ENCODE measurements at regions not wholly inside any gene's neighbourhood (a gene's known extent, or its start where the extent isn't known, plus 50 kb on each side); places are given as distances from the start of the nearest gene placed in this dataset.

GRCh38 chr2:120828066-120828465 is 92.4 kb downstream of the GLI2 start:
- no peak for TF ChIP-seq SP1 (CRISPR knock-in tag; conservative IDR thresholded peaks at IDR 0.05)
- no peak for TF ChIP-seq CTCF (IDR thresholded peaks at IDR 0.05)
- TF ChIP-seq, protein P1, sequence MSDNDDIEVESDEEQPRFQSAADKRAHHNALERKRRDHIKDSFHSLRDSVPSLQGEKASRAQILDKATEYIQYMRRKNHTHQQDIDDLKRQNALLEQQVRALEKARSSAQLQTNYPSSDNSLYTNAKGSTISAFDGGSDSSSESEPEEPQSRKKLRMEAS (CRISPR knock-in tag; IDR thresholded peaks at IDR 0.05) = no peak
- no peak for TF ChIP-seq CREM (CRISPR knock-in tag; IDR thresholded peaks at IDR 0.05)
- TF ChIP-seq USF1 (CRISPR knock-in tag; IDR thresholded peaks at IDR 0.05) = no peak
- TF ChIP-seq NFATC4 (CRISPR knock-in tag; IDR thresholded peaks at IDR 0.05) = no peak
- no peak for TF ChIP-seq NR3C1 (CRISPR knock-in tag; conservative IDR thresholded peaks at IDR 0.05; ENCODE audit: low read depth)
- no peak for TF ChIP-seq NR1H2 (CRISPR knock-in tag; IDR thresholded peaks at IDR 0.05)
- TF ChIP-seq, protein P2, sequence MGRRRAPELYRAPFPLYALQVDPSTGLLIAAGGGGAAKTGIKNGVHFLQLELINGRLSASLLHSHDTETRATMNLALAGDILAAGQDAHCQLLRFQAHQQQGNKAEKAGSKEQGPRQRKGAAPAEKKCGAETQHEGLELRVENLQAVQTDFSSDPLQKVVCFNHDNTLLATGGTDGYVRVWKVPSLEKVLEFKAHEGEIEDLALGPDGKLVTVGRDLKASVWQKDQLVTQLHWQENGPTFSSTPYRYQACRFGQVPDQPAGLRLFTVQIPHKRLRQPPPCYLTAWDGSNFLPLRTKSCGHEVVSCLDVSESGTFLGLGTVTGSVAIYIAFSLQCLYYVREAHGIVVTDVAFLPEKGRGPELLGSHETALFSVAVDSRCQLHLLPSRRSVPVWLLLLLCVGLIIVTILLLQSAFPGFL (CRISPR knock-in tag; IDR thresholded peaks at IDR 0.05; ENCODE audit: borderline replicate concordance) = no peak
- TF ChIP-seq, protein P3, sequence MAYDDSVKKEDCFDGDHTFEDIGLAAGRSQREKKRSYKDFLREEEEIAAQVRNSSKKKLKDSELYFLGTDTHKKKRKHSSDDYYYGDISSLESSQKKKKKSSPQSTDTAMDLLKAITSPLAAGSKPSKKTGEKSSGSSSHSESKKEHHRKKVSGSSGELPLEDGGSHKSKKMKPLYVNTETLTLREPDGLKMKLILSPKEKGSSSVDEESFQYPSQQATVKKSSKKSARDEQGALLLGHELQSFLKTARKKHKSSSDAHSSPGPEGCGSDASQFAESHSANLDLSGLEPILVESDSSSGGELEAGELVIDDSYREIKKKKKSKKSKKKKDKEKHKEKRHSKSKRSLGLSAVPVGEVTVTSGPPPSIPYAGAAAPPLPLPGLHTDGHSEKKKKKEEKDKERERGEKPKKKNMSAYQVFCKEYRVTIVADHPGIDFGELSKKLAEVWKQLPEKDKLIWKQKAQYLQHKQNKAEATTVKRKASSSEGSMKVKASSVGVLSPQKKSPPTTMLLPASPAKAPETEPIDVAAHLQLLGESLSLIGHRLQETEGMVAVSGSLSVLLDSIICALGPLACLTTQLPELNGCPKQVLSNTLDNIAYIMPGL (CRISPR knock-in tag; IDR thresholded peaks at IDR 0.05) = no peak
- no peak for TF ChIP-seq TEAD1 (CRISPR knock-in tag; IDR thresholded peaks at IDR 0.05)
- no peak for TF ChIP-seq PRDM15 (CRISPR knock-in tag; IDR thresholded peaks at IDR 0.05)
